ENCODE measurements at regions not wholly inside any gene's neighbourhood (a gene's known extent, or its start where the extent isn't known, plus 50 kb on each side); places are given as distances from the start of the nearest gene placed in this dataset.

GRCh38 chr11:100593291-100593690, 93.8 kb upstream of the ARHGAP42 start:
- TF ChIP-seq POLR2AphosphoS5 (IDR thresholded peaks at IDR 0.05) = no peak
- TF ChIP-seq, protein P1, sequence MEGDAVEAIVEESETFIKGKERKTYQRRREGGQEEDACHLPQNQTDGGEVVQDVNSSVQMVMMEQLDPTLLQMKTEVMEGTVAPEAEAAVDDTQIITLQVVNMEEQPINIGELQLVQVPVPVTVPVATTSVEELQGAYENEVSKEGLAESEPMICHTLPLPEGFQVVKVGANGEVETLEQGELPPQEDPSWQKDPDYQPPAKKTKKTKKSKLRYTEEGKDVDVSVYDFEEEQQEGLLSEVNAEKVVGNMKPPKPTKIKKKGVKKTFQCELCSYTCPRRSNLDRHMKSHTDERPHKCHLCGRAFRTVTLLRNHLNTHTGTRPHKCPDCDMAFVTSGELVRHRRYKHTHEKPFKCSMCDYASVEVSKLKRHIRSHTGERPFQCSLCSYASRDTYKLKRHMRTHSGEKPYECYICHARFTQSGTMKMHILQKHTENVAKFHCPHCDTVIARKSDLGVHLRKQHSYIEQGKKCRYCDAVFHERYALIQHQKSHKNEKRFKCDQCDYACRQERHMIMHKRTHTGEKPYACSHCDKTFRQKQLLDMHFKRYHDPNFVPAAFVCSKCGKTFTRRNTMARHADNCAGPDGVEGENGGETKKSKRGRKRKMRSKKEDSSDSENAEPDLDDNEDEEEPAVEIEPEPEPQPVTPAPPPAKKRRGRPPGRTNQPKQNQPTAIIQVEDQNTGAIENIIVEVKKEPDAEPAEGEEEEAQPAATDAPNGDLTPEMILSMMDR (IDR thresholded peaks at IDR 0.05) = no peak
